ENCODE measurements at regions not wholly inside any gene's neighbourhood (a gene's known extent, or its start where the extent isn't known, plus 50 kb on each side); places are given as distances from the start of the nearest gene placed in this dataset.
A peak's percentile ranks its signal among the peaks of the same experiment; 100 is the strongest.

DNA sequence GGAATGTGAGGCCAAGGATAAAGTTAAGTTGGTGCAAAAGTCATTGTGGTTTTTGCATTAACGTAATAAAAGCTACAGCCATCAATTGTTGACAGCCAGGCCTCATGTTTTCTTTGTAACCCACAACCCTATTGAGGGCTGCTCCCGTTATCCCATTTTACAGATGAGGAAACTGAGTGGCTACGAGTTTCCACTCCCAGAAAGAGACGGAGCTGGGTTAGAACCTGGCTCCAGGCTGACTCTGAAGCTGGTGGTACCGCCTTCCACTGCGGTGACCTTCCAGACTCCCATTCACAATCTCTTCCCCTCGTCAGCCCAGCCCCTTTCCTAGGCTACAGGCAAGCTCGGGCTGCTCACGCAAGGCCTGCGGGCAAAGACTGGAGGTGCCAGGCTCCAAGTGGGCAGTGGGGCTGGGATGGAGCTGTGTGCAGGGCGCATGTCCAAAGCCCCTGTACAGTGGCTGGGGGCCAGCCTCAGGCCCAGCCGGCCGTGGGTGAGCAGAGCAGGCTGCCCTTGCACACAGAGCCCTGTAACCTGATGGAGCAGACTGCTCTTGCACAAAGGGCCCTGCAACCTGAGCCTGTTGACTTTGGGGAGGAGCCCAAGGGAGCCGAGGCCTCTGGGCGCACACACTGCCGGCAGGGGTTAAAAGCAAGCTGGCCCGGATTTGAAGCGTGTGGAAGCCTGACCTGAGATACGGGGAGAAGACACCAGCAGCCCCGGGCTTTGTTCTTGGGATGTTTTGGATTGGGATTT lies 97.4 kb upstream of the TMPRSS2 start (continued):
- TF ChIP-seq, protein P1, sequence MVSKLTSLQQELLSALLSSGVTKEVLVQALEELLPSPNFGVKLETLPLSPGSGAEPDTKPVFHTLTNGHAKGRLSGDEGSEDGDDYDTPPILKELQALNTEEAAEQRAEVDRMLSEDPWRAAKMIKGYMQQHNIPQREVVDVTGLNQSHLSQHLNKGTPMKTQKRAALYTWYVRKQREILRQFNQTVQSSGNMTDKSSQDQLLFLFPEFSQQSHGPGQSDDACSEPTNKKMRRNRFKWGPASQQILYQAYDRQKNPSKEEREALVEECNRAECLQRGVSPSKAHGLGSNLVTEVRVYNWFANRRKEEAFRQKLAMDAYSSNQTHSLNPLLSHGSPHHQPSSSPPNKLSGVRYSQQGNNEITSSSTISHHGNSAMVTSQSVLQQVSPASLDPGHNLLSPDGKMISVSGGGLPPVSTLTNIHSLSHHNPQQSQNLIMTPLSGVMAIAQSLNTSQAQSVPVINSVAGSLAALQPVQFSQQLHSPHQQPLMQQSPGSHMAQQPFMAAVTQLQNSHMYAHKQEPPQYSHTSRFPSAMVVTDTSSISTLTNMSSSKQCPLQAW (CRISPR knock-in tag; IDR thresholded peaks at IDR 0.05): peak; percentile 66; the same call in 1 of the 2 replicates
- TF ChIP-seq ZMYM3 (CRISPR knock-in tag; IDR thresholded peaks at IDR 0.05) (peak; percentile 88), ZNF44 (CRISPR knock-in tag; IDR thresholded peaks at IDR 0.05) (no peak), ZNF569 (CRISPR knock-in tag; IDR thresholded peaks at IDR 0.05; ENCODE audit: borderline replicate concordance) (no peak), RARA (CRISPR knock-in tag; IDR thresholded peaks at IDR 0.05) (peak; percentile 40; the same call in 1 of the 2 replicates), JUND (CRISPR knock-in tag; IDR thresholded peaks at IDR 0.05) (peak; percentile 37; the same call in 1 of the 2 replicates), MXD4 (CRISPR knock-in tag; IDR thresholded peaks at IDR 0.05) (no peak), ZNF629 (CRISPR knock-in tag; conservative IDR thresholded peaks at IDR 0.05) (peak; percentile 90), ZNF460 (CRISPR knock-in tag; IDR thresholded peaks at IDR 0.05; ENCODE audit: borderline replicate concordance) (peak; percentile 35; the same call in 1 of the 2 replicates), KLF11 (CRISPR knock-in tag; IDR thresholded peaks at IDR 0.05) (no peak), ZNF282 (IDR thresholded peaks at IDR 0.05; ENCODE audit: partially characterized antibody) (no peak), ZSCAN9 (CRISPR knock-in tag; IDR thresholded peaks at IDR 0.05; ENCODE audit: borderline replicate concordance) (no peak), GPBP1L1 (CRISPR knock-in tag; IDR thresholded peaks at IDR 0.05) (no peak), SP140L (CRISPR knock-in tag; IDR thresholded peaks at IDR 0.05; ENCODE audit: borderline replicate concordance) (no peak), TCF7L2 (IDR thresholded peaks at IDR 0.05; ENCODE audit: low read depth, low read length) (no peak), CHCHD3 (CRISPR knock-in tag; IDR thresholded peaks at IDR 0.05) (no peak), ZNF720 (CRISPR knock-in tag; IDR thresholded peaks at IDR 0.05) (no peak)
- TF ChIP-seq, protein P2, sequence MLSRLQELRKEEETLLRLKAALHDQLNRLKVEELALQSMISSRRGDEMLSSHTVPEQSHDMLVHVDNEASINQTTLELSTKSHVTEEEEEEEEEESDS (CRISPR knock-in tag; IDR thresholded peaks at IDR 0.05; ENCODE audit: borderline replicate concordance): no peak
- TF ChIP-seq, protein P3, sequence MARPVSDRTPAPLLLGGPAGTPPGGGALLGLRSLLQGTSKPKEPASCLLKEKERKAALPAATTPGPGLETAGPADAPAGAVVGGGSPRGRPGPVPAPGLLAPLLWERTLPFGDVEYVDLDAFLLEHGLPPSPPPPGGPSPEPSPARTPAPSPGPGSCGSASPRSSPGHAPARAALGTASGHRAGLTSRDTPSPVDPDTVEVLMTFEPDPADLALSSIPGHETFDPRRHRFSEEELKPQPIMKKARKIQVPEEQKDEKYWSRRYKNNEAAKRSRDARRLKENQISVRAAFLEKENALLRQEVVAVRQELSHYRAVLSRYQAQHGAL (CRISPR knock-in tag; IDR thresholded peaks at IDR 0.05; ENCODE audit: not compliant biosample characterization): no peak
- TF ChIP-seq, protein P4, sequence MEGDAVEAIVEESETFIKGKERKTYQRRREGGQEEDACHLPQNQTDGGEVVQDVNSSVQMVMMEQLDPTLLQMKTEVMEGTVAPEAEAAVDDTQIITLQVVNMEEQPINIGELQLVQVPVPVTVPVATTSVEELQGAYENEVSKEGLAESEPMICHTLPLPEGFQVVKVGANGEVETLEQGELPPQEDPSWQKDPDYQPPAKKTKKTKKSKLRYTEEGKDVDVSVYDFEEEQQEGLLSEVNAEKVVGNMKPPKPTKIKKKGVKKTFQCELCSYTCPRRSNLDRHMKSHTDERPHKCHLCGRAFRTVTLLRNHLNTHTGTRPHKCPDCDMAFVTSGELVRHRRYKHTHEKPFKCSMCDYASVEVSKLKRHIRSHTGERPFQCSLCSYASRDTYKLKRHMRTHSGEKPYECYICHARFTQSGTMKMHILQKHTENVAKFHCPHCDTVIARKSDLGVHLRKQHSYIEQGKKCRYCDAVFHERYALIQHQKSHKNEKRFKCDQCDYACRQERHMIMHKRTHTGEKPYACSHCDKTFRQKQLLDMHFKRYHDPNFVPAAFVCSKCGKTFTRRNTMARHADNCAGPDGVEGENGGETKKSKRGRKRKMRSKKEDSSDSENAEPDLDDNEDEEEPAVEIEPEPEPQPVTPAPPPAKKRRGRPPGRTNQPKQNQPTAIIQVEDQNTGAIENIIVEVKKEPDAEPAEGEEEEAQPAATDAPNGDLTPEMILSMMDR (CRISPR knock-in tag; IDR thresholded peaks at IDR 0.05): peak; percentile 20
- TF ChIP-seq, protein P5, sequence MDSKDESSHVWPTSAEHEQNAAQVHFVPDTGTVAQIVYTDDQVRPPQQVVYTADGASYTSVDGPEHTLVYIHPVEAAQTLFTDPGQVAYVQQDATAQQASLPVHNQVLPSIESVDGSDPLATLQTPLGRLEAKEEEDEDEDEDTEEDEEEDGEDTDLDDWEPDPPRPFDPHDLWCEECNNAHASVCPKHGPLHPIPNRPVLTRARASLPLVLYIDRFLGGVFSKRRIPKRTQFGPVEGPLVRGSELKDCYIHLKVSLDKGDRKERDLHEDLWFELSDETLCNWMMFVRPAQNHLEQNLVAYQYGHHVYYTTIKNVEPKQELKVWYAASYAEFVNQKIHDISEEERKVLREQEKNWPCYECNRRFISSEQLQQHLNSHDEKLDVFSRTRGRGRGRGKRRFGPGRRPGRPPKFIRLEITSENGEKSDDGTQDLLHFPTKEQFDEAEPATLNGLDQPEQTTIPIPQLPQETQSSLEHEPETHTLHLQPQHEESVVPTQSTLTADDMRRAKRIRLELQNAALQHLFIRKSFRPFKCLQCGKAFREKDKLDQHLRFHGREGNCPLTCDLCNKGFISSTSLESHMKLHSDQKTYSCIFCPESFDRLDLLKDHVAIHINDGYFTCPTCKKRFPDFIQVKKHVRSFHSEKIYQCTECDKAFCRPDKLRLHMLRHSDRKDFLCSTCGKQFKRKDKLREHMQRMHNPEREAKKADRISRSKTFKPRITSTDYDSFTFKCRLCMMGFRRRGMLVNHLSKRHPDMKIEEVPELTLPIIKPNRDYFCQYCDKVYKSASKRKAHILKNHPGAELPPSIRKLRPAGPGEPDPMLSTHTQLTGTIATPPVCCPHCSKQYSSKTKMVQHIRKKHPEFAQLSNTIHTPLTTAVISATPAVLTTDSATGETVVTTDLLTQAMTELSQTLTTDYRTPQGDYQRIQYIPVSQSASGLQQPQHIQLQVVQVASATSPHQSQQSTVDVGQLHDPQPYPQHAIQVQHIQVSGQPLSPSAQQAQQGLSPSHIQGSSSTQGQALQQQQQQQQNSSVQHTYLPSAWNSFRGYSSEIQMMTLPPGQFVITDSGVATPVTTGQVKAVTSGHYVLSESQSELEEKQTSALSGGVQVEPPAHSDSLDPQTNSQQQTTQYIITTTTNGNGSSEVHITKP (CRISPR knock-in tag; IDR thresholded peaks at IDR 0.05; ENCODE audit: low read depth): no peak

Data from HepG2 (cell line).